Mesendoderm (in vitro differentiated cells): ENCODE measurements at regions not wholly inside any gene's neighbourhood (a gene's known extent, or its start where the extent isn't known, plus 50 kb on each side); places are given as distances from the start of the nearest gene placed in this dataset.
A peak's percentile ranks its signal among the peaks of the same experiment; 100 is the strongest.

Experiments
- DNase-seq: peaks from one replicate; pipeline ENCODE4 v3.0.0; 2013
- H2AK5ac ChIP-seq: 2 replicates; pipeline ENCODE4 v1.6.1; 2013; ENCODE audit warnings: low read length, inconsistent platforms
- H2BK120ac ChIP-seq: 2 replicates; pipeline ENCODE4 v1.6.1; 2013; ENCODE audit warnings: low read depth, mild to moderate bottlenecking, low read length, moderate library complexity, mixed read lengths
- H2BK15ac ChIP-seq: replicated peaks from 2 replicates; pipeline ENCODE4 v1.6.1; 2013; ENCODE audit warnings: low read depth, mild to moderate bottlenecking, moderate library complexity
- H2BK5ac ChIP-seq: 2 replicates; pipeline ENCODE4 v1.6.1; 2013; ENCODE audit warnings: low read length, inconsistent platforms
- H3K18ac ChIP-seq: 2 replicates; pipeline ENCODE4 v1.6.1; 2013; ENCODE audit warnings: mild to moderate bottlenecking, low read length, mixed read lengths
- H3K23ac ChIP-seq: one replicate; pipeline ENCODE4 v1.6.1; 2013; ENCODE audit warnings: low read length
- H3K27ac ChIP-seq: 2 replicates; pipeline ENCODE4 v1.5.1; 2013; ENCODE audit warnings: low read depth, mild to moderate bottlenecking, inconsistent platforms, low read length, moderate library complexity
- H3K27me3 ChIP-seq: 2 replicates; pipeline ENCODE4 v1.6.1; 2013; ENCODE audit warnings: low read length, control low read depth, mild to moderate bottlenecking, inconsistent platforms; ENCODE audit not compliant: insufficient read depth, poor library complexity
- H3K36me3 ChIP-seq: 2 replicates; pipeline ENCODE4 v1.6.1; 2013; ENCODE audit warnings: low read length, inconsistent platforms; ENCODE audit not compliant: control insufficient read depth, insufficient read depth
- H3K4ac ChIP-seq: one replicate; pipeline ENCODE4 v1.6.1; 2013; ENCODE audit warnings: low read depth, mild to moderate bottlenecking, low read length, moderate library complexity
- H3K4me1 ChIP-seq: 2 replicates; pipeline ENCODE4 v1.6.1; 2013; ENCODE audit warnings: low read depth, low read length, inconsistent platforms; ENCODE audit not compliant: control insufficient read depth
- H3K4me2 ChIP-seq: 2 replicates; pipeline ENCODE4 v1.6.1; 2013; ENCODE audit warnings: low read length
- H3K4me3 ChIP-seq: 2 replicates; pipeline ENCODE4 v1.5.1; 2013; ENCODE audit warnings: mild to moderate bottlenecking, low read length
- H3K56ac ChIP-seq: one replicate; pipeline ENCODE4 v1.6.1; 2013; ENCODE audit warnings: low read length
- H3K79me1 ChIP-seq: 2 replicates; pipeline ENCODE4 v1.6.1; 2013; ENCODE audit warnings: low read length, inconsistent platforms
- H3K79me2 ChIP-seq: 2 replicates; pipeline ENCODE4 v1.6.1; 2013; ENCODE audit warnings: mild to moderate bottlenecking, low read length; ENCODE audit not compliant: control insufficient read depth, insufficient read depth
- H3K9ac ChIP-seq: 2 replicates; pipeline ENCODE4 v1.6.1; 2013; ENCODE audit warnings: low read length, inconsistent platforms
- H4K5ac ChIP-seq: one replicate; pipeline ENCODE4 v1.6.1; 2013; ENCODE audit warnings: low read length
- H4K8ac ChIP-seq: one replicate; pipeline ENCODE4 v1.6.1; 2013; ENCODE audit warnings: low read depth, mild to moderate bottlenecking, control low read depth, low read length, moderate library complexity
- WGBS: extraction: QIAGEN DNeasy Blood & Tissue Kit; methylation state at CpG from one replicate; pipeline ENCODE4 v1.1.7; 2013; ENCODE audit warnings: low lambda C conversion rate, missing lambda C conversion rate; ENCODE audit not compliant: insufficient coverage; ENCODE audit errors: extremely low coverage; 5-methylcytosine and 5-hydroxymethylcytosine counted together

- H3K23ac ChIP-seq: no peak overlapping the region
- no peaks in the 10 kb centered on the region for H3K36me3 ChIP-seq
- H2AK5ac ChIP-seq: no peak overlapping the region
- no peak overlapping the region for H3K9ac ChIP-seq
- H3K4me2 ChIP-seq: no peak overlapping the region
- H2BK120ac ChIP-seq: no peak overlapping the region
- H4K5ac ChIP-seq: no peak overlapping the region
- H4K8ac ChIP-seq: no peak overlapping the region
- no peaks in the 10 kb centered on the region for H3K27me3 ChIP-seq
- DNase-seq: no peak
- H2BK15ac ChIP-seq: no peak overlapping the region
- no peaks in the 10 kb centered on the region for H3K79me1 ChIP-seq
- H2BK5ac ChIP-seq: no peak overlapping the region
- H3K18ac ChIP-seq: no peak overlapping the region
- no peak overlapping the region for H3K27ac ChIP-seq
- no CpG with 5 or more reads among the region's 3 CpGs for WGBS
- no peak overlapping the region for H3K4me3 ChIP-seq
- peaks cover 2% of the 10 kb centered on the region for H3K4me1 ChIP-seq
- H3K79me2 ChIP-seq: no peaks in the 10 kb centered on the region
- H3K4ac ChIP-seq: no peak overlapping the region
- no peak overlapping the region for H3K56ac ChIP-seq
These were observed 800.3 kb upstream of the RAB6C start for GRCh38 chr2:129179199-129179598.

DNA sequence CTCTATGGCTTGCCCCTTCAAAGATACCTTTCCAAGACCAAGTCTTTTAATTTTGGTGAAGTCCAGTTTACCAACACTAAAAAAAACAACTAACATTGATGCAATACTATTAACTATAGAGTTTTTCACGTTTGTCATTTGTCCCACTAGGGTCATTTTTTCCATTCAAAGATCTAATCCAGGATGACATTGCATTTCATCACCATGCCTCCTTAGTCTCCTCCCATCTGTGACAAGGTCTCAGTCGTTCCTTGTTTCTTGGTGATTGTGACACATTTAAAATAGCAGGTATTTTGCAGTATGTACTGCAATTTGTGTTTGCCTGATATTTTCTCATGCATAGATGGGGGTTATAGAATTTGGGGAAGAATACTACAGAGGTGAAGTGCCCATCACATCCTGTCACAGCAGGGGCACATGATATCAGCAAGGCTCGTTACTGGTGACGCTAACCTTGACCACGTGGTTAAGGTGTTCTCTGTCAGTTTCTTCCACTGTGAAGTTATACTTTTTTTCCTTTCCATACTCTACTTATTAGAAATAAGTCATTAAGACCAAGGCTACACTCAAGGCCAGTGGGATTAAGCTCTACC lies 799.2 kb upstream of the RAB6C start:
- no peaks in the 10 kb centered on the region for H3K79me1 ChIP-seq
- H2BK15ac ChIP-seq: no peak overlapping the region
- H3K27ac ChIP-seq: no peak overlapping the region
- no peak overlapping the region for H3K4me2 ChIP-seq
- no peak overlapping the region for H2BK5ac ChIP-seq
- H2BK120ac ChIP-seq: no peak overlapping the region
- no peak overlapping the region for H4K8ac ChIP-seq
- H3K4me1 ChIP-seq: peaks cover 2% of the 10 kb centered on the region
- no CpG with 5 or more reads among the region's 5 CpGs for WGBS
- H3K18ac ChIP-seq: no peak overlapping the region
- no peaks in the 10 kb centered on the region for H3K79me2 ChIP-seq
- H3K4me3 ChIP-seq: no peak overlapping the region
- DNase-seq: peak; percentile 51
- H2AK5ac ChIP-seq: no peak overlapping the region
- no peak overlapping the region for H3K23ac ChIP-seq
- H4K5ac ChIP-seq: no peak overlapping the region
- no peak overlapping the region for H3K4ac ChIP-seq
- H3K36me3 ChIP-seq: no peaks in the 10 kb centered on the region
- H3K56ac ChIP-seq: no peak overlapping the region
- no peak overlapping the region for H3K9ac ChIP-seq
- no peaks in the 10 kb centered on the region for H3K27me3 ChIP-seq

- H3K18ac ChIP-seq: no peak overlapping the region
- H3K23ac ChIP-seq: no peak overlapping the region
- peaks cover 2% of the 10 kb centered on the region for H3K4me1 ChIP-seq
- no CpG with 5 or more reads among the region's 1 CpG for WGBS
- H3K56ac ChIP-seq: no peak overlapping the region
- H2BK120ac ChIP-seq: no peak overlapping the region
- H2AK5ac ChIP-seq: no peak overlapping the region
- H3K79me2 ChIP-seq: no peaks in the 10 kb centered on the region
- no peak overlapping the region for H4K5ac ChIP-seq
- H2BK15ac ChIP-seq: no peak overlapping the region
- no peak for DNase-seq
- no peak overlapping the region for H3K27ac ChIP-seq
- H4K8ac ChIP-seq: no peak overlapping the region
- no peaks in the 10 kb centered on the region for H3K79me1 ChIP-seq
- H3K4me2 ChIP-seq: no peak overlapping the region
- H3K27me3 ChIP-seq: no peaks in the 10 kb centered on the region
- H3K36me3 ChIP-seq: no peaks in the 10 kb centered on the region
- H2BK5ac ChIP-seq: no peak overlapping the region
- H3K4me3 ChIP-seq: no peak overlapping the region
- no peak overlapping the region for H3K4ac ChIP-seq
- no peak overlapping the region for H3K9ac ChIP-seq
These were observed 798.0 kb upstream of the RAB6C start for GRCh38 chr2:129181433-129181832.

DNA sequence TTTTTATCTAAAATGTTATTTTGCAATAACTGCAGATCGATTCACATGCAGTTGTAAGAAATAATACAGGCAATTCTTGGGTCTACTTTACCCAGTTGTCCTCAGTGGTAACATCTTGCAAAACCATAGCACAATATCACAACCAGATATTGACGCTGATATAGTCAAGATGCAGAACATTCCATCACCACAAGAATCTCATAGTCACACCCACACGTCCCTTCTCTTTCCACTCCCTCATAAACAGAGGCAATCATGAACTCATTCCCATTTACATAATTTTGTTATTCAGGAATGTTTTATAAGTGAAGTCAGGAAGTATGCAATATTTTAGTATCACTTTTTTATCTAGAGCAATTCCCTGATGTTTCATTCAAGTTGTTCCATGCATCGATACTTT lies 797.5 kb upstream of the RAB6C start:
- Histone ChIP-seq H3K9ac (no peak overlapping the region), H3K18ac (no peak overlapping the region), H2AK5ac (no peak overlapping the region), H3K27ac (no peak overlapping the region), H3K79me1 (no peaks in the 10 kb centered on the region), H4K8ac (no peak overlapping the region), H3K79me2 (no peaks in the 10 kb centered on the region), H3K56ac (no peak overlapping the region), H3K4me2 (no peak overlapping the region), H2BK5ac (no peak overlapping the region), H3K27me3 (no peaks in the 10 kb centered on the region), H3K4me1 (peaks cover 2% of the 10 kb centered on the region), H3K23ac (no peak overlapping the region), H3K4me3 (no peak overlapping the region), H4K5ac (no peak overlapping the region), H2BK15ac (no peak overlapping the region), H3K4ac (no peak overlapping the region), H2BK120ac (no peak overlapping the region), H3K36me3 (no peaks in the 10 kb centered on the region)
- WGBS: no CpG with 5 or more reads among the region's 4 CpGs
- no peak for DNase-seq

- no peak overlapping the region for H3K27ac ChIP-seq
- H3K18ac ChIP-seq: no peak overlapping the region
- H3K4me3 ChIP-seq: no peak overlapping the region
- no peaks in the 10 kb centered on the region for H3K79me1 ChIP-seq
- H3K9ac ChIP-seq: no peak overlapping the region
- no peak overlapping the region for H2BK15ac ChIP-seq
- no peaks in the 10 kb centered on the region for H3K27me3 ChIP-seq
- no peaks in the 10 kb centered on the region for H3K36me3 ChIP-seq
- H3K56ac ChIP-seq: no peak overlapping the region
- H2BK120ac ChIP-seq: no peak overlapping the region
- H4K5ac ChIP-seq: no peak overlapping the region
- no peaks in the 10 kb centered on the region for H3K79me2 ChIP-seq
- no peak overlapping the region for H4K8ac ChIP-seq
- peaks cover 7% of the 10 kb centered on the region for H3K4me1 ChIP-seq
- no peak overlapping the region for H3K4ac ChIP-seq
- no peak overlapping the region for H2BK5ac ChIP-seq
- DNase-seq: peak; percentile 27
- H3K23ac ChIP-seq: no peak overlapping the region
- no peak overlapping the region for H2AK5ac ChIP-seq
- WGBS: no CpG with 5 or more reads among the region's 3 CpGs
- H3K4me2 ChIP-seq: no peak overlapping the region
These were observed 792.1 kb upstream of the RAB6C start for GRCh38 chr2:129187343-129187742.

GRCh38 chr2:129188451-129188850 lies 791.0 kb upstream of the RAB6C start:
- H3K4ac ChIP-seq: no peak overlapping the region
- DNase-seq: no peak
- H2BK120ac ChIP-seq: no peak overlapping the region
- H3K23ac ChIP-seq: no peak overlapping the region
- no peaks in the 10 kb centered on the region for H3K79me2 ChIP-seq
- no peak overlapping the region for H3K4me2 ChIP-seq
- no peaks in the 10 kb centered on the region for H3K36me3 ChIP-seq
- no peak overlapping the region for H2BK15ac ChIP-seq
- H4K8ac ChIP-seq: no peak overlapping the region
- H3K27ac ChIP-seq: no peak overlapping the region
- no peak overlapping the region for H3K56ac ChIP-seq
- no peak overlapping the region for H3K9ac ChIP-seq
- no peak overlapping the region for H3K4me3 ChIP-seq
- WGBS: no CpG with 5 or more reads among the region's 9 CpGs
- peaks cover 7% of the 10 kb centered on the region for H3K4me1 ChIP-seq
- no peaks in the 10 kb centered on the region for H3K27me3 ChIP-seq
- H3K18ac ChIP-seq: no peak overlapping the region
- H2BK5ac ChIP-seq: no peak overlapping the region
- no peak overlapping the region for H4K5ac ChIP-seq
- H3K79me1 ChIP-seq: no peaks in the 10 kb centered on the region
- H2AK5ac ChIP-seq: no peak overlapping the region
